CMK (cell line): ENCODE measurements at regions not wholly inside any gene's neighbourhood (a gene's known extent, or its start where the extent isn't known, plus 50 kb on each side); places are given as distances from the start of the nearest gene placed in this dataset.

Experiments used
- DNase-seq: peaks from one replicate; pipeline ENCODE4 v3.0.0-alpha.2; 2010; ENCODE audit warnings: low read depth

DNA sequence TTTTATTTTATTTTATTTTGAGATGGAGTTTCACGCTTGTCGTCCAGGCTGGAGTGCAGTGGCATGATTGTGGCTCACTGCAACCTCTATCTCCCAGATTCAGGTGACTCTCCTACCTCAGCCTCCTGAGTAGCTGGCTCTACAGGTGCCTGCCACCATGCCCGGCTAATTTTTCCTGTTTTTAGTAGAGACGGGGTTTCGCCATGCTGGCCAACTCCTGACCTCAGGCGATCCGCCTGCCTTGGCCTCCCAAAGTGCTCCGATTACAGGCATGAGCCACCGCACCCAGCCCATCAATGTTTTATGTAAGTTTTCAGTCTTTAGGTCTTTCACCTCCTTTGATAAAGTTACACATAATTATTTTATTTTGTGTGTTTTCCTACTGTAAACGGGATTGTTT is 154.6 kb downstream of the COPRS start:
- DNase-seq = no peak

DNA sequence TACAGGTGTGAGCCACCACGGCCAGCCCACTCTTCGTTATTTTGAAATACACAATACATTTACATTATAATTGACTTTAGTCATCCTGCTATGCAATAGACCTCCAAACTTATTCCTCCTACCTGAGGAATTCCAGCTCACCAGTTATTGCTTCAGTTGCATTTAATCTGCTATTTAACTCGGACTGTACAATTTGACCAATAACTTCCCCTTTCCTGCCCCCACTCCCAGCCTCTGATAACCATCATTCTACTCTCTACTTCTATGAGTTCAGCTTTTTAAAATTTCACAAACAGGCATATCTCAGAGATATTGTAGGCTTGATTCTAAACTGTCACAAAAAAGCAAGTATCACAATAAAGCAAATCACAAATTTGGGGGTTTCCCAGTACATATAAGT is 157.0 kb downstream of the COPRS start:
- DNase-seq = no peak

DNA sequence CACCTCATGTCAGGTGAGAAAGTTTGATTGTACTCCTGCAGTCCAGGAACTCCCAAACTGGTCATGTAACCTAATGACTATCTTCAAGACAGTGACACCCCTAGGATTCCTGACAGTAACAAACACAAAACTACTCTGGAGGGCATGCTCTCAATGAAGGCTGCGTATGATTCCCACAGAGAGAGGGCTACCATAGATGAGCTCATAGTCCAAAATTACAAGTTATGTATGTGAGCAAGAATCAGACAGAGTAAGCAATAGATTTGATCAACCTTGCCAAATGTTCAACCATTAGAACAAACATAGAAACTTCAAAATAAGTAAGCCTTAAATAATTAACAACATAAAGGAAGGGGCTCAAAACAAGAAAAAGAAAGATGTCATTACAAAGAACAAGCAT is 158.1 kb downstream of the COPRS start:
- DNase-seq = no peak

DNA sequence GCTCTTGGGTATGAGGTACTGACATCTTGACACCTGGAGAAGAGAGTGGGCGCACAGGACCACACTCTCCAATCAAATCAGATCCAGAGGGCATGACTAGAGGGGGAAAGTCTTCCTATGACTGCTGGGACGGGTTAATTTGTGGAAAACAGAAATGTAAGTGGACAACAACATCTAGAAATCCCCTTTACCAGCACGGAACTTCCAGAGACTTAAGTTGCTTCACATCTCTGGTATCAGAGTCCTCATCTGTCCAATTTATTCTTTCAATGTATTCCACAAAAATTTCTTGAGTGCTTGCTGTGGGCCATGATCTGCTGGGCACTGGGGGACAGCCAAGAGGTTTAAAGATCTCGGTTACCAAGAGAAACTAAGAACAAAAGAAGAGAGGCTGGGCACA is 159.2 kb downstream of the COPRS start:
- DNase-seq = no peak

DNA sequence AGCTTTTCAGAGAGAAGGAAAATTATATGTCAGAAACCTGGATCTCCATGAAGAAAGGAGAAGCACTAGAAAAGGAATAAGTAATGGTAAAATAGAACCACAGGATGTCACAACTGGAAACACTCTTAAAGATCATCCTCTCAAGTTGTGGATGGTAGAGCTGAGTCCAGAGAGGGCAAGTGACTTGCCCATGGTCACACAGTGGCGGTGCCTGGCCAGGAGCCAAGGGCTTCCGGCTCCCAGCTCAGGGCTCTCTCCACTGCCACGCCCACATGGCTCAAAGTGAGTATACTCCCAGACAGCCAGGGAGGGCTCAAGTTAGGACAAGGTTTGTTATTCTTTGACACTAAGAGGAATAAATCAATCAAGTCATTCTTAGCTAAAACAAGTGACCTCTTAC is 159.8 kb downstream of the COPRS start:
- DNase-seq = no peak

DNA sequence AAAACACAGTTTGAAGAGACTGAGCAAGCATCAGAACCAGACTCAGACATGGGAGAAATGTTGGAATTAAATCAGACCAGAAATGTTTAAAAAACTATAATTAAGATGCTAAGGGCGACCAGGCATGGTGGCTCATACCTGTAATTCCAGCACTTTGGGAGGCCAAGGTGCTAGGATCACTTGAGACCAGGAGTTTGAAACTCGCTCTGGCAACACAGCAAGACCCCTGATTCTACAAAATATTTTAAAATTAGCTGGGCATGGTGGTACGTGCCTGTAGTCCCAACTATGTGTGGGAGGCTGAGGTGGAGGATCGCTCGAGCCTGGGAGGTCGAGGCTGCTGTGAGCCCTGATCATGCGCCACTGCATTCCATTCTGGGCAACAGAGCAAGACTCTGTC is 160.3 kb downstream of the COPRS start:
- DNase-seq = no peak

DNA sequence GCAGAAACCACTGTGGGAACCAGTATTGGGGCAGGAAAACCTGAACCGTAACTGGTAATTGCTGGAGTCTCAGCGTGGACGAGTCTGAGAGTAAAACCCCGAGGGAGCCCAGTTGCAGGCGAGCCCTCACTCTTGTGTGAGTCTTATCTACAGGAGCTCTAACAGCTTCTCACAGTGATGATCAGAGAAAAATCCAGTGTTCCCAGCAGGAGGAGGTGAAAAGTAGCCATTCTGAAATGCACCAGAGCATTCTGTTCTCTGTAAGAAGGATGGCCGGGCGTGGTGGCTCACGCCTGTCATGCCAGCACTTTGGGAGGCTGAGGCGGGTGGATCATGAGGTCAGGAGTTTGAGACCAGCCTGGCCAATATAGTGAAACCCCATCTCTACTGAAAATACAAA is 161.2 kb downstream of the COPRS start:
- DNase-seq = no peak

DNA sequence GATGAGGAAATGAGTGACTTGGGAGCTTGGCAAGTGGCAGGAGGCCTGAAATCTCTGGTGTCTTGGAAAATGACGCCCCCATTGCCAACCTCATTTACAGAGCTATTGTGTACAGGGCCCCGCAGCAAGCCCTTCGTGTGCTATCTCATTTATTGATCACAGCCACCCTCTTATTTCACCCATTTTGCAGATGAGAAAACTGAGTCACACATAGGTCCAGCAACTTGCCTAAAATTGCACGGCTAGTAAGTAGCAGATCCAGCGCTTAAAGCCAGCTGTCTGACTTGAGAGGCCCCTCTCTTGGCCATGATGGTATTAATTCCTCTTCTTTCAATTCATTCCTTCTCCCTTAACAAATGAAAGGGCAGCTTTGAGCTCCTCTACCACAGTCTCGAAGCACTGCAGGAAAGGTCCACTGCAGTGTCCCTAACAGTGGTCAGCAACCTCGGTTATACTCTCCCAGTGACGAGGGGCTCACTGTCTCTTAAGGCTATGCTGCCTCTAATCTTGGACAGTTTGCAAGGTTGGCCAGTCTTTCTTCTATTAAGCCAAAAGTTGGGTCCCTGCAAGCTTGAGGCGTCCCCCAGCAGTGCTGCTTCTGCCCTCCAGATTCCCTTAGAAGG is 162.2 kb downstream of the COPRS start:
- no peak for DNase-seq

DNA sequence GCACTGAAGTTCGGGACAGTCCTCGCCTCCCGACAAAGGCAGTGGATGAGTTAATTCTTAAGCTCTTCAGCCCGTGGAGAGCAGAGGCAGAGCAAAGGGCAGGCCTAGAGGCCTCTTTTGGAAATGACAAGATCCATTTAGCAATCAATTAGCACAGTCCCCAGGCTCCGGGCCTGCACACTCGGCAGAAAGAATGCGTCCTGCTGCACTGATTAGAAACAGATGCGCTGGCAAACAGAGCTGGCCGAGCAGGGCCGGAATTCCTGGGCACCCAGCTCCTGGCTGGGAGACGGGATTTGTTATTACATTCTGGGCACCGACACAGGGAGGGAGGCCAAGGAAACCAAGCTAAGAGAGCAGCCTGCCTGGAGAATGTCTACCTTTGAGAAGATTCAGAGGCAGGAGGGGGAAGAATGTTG is 162.9 kb downstream of the COPRS start:
- DNase-seq = no peak

DNA sequence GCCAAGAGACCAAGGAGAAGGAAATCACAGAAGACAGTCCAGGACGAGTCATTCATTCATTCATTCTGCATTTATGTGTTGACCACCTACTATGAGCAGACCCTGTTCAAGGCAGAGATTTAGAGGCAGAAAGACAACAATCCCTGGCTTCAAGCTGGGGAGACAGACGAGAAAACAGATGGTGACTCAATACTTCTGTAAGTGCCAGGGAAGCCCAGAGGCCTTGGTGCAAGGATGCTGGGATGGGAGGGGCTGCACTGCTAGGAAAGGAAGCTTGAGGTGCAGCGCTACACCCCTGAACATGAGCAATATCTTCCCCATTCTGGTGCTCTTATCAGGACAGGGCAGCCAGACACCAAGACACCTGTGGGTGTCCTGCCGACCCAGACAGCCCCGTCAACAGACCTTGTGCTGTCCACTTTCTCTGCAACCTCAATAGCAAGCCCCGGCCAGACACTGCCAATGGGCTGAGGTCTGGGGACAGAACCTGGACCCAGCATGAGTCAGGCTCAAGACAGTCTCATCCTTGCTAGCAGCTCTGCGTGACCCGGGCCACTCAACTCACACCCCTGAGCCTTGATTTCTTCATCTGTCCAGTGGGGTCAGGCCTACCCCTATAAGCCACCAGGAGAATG is 163.5 kb downstream of the COPRS start:
- no peak for DNase-seq

DNA sequence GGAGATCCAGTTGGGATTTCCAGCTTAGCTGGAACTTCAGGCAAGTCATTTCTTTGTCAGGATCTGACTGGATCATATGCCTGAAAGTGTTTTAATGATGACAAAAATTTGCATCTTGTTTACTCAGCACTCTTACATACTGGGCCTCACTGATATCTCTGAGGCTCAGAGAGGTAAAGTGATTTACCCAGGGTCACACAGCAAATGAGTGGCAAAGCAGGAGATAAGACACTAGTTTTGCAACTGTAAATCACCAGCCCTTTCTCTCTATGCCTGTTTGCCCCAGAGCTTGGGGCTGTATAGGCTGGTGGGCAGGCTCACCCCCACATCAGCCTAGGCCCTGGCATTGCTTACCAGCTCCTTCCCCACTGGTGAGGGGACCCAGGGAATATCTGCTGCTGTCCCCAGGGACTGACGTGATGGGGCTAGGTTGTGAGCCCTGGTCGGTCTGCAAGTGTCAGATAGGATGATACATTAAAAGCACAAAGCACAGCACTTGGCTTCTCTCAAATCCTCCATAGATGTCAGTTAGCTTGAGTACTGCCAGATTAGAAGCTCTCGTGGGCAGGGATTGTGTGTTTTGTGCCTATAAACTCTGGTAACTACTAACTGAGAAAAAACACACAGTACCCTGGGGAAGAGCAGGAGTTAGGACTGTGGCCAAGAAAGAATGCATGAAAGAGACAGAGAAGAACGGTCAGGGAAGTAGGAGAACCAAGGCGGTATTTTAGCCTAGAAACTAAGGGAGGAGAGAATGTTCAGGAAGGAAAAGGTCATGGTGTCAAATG is 165.4 kb downstream of the COPRS start:
- DNase-seq = no peak

DNA sequence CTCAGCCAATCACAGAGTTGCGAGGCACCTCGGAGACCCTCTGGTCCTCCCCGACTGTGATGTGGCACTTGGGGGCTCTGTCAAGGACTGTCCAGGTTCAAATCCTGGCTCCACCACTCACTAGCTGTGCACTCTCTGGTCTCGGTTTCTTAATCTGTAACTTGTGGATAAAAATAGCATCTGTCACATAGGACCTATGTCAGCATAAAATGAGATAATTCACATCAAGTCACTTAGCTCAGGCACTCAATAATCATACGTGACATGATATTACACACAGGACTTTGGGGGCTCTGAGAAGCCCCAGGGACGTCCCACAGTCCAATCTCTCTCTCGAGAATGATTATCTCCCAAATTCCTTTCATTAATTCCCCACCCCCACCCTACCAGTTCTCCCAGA is 166.4 kb downstream of the COPRS start:
- DNase-seq = no peak

DNA sequence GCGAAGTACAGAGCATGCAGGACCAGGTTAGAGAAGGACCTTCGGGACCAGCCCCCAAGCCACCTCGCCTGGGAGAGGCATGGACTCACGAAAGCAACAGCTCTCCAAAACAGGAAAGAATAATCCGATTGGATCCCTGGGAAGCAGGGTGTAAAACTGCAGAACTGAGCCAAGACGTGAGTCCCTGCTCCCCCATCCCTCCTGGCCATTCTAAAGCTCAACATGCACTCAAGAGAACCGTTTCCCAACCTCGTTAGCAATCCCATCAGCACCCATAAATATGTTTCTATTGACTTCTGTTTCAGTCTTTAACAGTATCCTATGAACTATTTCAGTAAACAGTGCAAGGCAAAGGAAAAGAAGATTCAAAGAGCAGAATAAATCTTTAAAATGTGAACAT is 167.0 kb downstream of the COPRS start:
- DNase-seq = no peak

DNA sequence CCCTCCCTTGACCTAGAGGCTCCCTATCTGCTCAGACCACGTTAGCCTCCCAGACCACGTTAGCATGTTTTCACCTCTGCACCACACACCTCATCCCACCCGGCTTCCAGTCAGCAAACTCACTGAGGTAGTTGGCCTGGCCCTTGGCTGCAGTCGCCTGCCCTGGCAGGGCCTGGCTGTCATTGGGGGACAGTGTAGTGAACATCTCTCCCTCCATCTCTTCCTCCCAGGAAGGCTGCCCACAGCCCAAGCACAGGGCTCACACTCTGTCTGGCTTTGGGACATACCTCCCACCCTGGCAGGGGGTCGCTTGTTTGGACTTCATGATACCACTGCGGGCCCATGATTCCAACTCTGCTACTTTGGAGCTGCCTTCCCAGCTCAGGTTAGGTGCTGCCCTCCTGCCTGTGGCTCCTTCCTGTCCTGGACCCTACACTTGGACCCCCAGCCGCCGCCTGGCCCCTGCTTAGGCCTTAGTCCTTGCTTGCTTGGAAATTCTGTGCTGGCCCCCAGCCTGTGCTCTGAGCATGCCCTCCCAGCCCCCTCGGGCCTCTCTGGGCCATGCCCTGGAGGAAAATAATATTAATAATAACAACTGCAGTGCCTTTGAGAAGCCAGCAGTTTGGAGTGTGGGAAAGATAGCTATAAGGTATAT is 167.7 kb downstream of the COPRS start:
- DNase-seq = no peak

DNA sequence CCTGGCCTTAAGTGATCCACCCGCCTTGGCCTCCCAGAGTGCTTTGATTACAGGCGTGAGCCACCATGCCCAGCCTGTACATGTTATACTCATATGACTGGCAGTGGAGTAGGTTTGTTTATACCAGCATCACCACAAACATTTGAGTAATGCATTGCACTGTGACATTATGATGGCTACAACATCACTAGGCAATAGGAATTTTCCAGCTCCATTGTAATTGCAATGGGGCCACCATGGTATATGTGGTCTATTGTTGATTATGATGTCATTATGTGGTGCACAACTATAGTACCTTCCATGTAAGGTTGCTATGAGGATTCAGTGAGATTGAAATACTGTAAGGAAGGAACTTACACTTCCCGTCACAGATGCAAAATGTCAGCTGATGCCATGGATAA is 168.9 kb downstream of the COPRS start:
- no peak for DNase-seq

DNA sequence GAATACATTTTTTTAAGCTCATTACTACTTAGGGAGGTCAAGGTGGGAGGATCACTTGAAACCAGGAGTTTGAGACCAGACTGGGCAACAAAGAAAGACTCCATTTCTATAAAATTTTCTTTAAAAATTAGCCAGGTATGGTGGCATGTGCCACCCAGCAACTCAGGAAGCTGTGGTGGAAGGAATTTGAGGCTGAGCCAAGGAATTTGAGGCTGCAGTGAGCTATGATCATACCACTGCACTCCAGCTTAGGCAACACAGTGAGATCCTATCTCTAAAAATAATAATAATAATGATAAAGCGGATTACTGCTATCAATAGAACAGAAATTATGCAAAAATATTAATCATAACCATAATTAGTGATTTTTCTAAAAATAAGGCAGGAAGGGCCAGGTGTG is 170.3 kb downstream of the COPRS start:
- no peak for DNase-seq

DNA sequence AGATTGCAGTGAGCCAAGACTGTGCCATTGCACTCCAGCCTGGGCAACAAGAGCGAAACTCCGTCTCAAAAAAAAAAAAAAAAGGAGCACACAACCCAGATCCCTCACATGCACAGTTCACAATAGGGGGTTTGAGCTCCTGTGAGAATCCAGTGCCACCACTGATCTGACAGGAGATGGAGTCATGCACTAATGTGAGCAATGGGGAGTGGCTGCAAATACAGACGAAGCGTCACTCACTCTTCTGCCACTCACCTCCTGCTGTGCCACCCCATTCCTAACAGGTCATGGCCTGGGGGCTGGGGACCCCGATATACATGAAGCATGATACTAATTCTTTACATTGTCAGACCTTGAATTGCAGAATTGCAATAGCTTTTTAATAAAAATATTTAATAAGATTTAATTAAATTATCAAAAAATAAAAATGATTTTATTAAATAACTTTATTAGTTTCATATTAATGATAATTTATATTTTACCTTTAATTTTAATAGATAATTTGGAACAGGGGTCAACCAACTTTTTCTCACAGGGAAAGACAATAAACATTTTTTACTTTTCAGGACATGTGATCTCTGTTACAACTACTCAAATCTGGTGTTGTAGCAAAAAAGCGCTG is 171.4 kb downstream of the COPRS start:
- no peak for DNase-seq

DNA sequence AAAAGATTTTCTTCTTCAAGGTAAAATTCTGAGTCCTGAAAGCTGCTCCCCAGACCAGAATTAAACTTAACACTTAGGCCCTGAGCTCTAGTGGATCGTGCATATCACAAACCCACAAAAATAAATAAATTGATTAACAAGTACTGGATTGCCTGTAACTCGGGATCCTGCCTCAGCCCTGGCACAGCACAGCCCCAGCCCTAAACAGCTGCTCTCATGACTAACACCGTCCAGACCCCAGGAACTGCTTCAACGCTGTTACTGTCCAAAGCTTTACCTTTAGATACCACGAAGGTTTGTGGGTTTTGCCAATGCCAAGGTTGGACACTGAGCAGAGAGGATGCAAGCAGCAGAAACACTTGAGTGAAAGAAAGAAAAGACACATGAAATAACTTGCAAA is 172.5 kb downstream of the COPRS start:
- DNase-seq = no peak

DNA sequence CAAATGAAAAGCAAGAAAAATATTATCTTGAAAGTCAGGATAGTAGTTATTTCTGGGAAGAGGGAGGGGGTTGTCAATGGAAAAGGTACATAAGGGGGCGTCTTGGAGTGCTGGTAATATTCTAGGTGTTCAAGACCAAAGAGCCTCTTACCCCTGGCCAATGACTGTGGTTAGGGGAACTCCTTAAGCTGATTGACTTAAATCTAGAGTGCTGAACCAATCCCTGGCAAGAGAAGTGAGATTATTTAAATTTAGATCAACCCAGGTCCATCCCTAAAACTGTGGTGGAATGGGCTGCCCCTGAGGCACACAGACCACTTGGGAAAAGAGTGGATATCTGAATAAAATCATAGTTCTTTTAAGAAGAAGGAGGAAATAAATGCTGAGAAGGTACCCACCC is 174.1 kb downstream of the COPRS start:
- DNase-seq = no peak

DNA sequence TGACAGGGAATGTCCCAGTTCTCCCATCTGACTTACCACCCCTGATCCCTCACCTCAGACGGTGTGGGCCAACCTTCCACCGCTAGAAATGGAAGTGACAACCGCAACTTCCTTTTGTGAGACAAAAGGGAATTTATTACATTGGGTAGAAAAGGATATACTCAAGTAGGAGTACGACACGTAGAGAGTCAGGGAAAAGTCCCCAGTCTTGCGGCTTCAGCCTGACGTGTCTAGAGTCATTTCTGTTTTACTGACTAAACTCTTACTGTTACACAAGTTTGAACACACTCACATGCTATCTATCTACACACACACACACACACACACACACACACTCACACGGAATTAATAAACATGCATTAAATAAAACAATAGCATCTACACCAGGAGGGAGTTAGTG is 178.9 kb downstream of the COPRS start:
- no peak for DNase-seq

DNA sequence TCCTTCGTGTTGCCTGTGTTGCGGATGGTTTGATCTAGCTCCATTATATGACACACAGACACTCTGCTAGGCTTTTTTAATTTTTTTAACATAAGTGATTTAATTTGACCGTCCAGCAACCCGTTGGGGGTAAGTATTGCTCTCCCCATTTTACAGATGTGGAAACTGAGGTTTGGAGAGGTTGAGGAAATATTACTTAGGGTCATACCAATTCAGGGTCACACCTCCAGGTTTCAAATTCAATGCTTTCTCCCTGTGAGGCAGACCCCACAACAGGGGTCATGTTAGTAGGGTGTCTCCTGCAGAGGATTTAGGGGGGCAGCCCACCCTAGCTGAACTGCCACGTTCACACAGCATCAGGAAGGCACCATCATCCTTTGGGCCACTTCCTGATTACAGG is 179.4 kb downstream of the COPRS start:
- no peak for DNase-seq

DNA sequence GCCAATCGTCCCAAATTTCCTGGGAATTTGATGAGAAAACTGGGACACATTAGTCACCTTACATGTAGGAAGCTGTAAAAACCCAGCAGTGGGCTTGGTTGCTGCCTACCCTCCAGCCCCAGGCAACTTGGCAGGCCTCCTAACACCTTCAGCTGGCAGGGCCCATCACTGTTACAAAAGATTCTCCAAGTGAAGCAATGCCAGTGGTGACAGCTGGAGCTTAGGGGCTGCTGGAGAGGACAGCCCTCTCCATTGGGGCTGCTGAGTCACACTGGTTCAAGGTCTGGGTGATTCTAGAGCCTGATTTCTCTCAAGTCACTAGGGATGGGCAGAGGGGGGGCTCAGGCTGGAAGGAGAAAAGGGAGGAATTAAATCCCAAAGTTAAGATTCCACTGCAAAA is 180.6 kb downstream of the COPRS start:
- DNase-seq = no peak

DNA sequence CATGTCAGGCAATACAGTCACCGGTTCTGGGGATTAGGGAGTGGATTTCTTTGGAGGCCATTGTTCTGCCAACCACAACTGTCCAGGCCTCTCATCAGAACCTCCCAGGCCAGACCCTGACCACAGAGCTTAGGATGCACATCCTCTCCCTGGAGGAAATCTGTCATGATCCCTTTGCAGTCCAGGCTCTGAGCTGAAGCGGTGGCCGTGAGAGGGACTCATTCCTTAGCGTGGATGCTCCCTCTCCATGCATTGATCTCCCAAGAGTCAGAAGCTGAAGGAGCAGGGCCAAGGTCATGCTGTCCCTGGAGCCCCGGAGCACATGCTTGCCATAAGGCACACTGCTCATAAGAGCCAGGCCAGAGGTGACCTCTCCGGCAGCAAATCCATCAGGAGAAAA is 181.4 kb downstream of the COPRS start:
- DNase-seq = no peak
